ENCODE measurements at regions not wholly inside any gene's neighbourhood (a gene's known extent, or its start where the extent isn't known, plus 50 kb on each side); places are given as distances from the start of the nearest gene placed in this dataset.

DNA sequence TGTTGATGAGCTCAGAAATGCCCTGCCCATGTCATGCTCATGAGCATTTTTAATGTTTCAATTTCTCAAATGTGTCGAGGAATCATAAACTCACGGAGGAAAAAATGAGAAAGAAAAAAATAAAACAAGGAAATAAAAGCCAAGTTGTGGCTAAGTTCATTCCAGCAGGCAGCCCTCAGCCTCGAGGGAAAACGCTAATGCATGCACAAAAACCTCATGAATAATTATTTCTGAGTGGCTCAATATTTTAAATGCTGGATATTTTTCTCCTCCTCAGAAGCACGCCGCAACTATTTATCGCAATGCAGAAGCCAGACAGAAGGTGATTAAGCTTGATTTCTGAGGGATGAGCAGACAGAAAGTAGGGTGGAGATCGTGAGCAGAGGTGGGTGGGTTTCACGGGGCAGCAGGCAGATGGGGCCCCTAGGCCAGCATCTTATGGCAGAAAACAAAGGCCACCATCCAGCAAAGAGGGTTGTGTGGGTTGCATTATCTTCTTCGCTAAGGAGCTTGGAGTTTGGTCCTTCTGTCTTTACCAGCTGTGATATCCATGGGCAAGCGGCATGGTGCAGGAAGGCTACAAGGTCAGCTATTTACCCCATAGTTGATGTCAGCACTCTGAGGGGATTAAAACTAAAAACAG is 151.5 kb upstream of the LRFN2 start:
- TF ChIP-seq, protein P1, sequence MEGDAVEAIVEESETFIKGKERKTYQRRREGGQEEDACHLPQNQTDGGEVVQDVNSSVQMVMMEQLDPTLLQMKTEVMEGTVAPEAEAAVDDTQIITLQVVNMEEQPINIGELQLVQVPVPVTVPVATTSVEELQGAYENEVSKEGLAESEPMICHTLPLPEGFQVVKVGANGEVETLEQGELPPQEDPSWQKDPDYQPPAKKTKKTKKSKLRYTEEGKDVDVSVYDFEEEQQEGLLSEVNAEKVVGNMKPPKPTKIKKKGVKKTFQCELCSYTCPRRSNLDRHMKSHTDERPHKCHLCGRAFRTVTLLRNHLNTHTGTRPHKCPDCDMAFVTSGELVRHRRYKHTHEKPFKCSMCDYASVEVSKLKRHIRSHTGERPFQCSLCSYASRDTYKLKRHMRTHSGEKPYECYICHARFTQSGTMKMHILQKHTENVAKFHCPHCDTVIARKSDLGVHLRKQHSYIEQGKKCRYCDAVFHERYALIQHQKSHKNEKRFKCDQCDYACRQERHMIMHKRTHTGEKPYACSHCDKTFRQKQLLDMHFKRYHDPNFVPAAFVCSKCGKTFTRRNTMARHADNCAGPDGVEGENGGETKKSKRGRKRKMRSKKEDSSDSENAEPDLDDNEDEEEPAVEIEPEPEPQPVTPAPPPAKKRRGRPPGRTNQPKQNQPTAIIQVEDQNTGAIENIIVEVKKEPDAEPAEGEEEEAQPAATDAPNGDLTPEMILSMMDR (conservative IDR thresholded peaks at IDR 0.05; ENCODE audit: control insufficient read depth, insufficient read depth, low read depth, low read length), result no peak
- DNase-seq (ENCODE audit: low read depth), result no peak

GRCh38 chr6:40735521-40735920 is 148.4 kb upstream of the LRFN2 start:
- H3K4me3 ChIP-seq (ENCODE audit: control insufficient read depth, low read depth, low read length), result no peak overlapping the region
- TF ChIP-seq, protein P1 (conservative IDR thresholded peaks at IDR 0.05; ENCODE audit: control insufficient read depth, insufficient read depth, low read depth, low read length), result no peak
- no peak for DNase-seq (ENCODE audit: low read depth)

More for the DNA sequence above, 151.5 kb upstream of the LRFN2 start:
- H3K4me3 ChIP-seq (ENCODE audit: control insufficient read depth, low read depth, low read length), result no peak overlapping the region

DNA sequence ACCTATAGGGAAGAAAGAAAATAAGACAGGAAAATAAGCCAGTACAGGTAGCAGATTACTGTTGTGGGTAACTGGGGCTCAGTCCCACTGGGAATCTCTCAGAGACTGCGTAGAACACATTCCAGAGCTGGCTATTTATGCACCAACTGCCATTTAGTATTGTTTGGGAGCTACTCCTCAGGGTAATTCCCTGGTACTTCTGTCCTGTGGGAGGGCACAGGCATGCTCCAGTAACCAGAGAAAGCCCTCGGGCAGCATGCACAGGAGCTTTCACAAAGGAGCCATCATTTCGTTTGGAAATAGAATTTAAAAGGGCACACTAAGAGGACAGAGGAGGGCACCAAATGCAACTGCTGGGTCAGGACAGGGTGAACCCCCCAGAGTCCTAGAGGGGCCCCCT is 148.0 kb upstream of the LRFN2 start:
- TF ChIP-seq, protein P1 (conservative IDR thresholded peaks at IDR 0.05; ENCODE audit: control insufficient read depth, insufficient read depth, low read depth, low read length), result no peak
- no peak for DNase-seq (ENCODE audit: low read depth)
- H3K4me3 ChIP-seq (ENCODE audit: control insufficient read depth, low read depth, low read length), result no peak overlapping the region

- no peak overlapping the region for H3K4me3 ChIP-seq (ENCODE audit: control insufficient read depth, low read depth, low read length)
- no peak for DNase-seq (ENCODE audit: low read depth)
- TF ChIP-seq, protein P1 (conservative IDR thresholded peaks at IDR 0.05; ENCODE audit: control insufficient read depth, insufficient read depth, low read depth, low read length), result no peak
These were observed 147.4 kb upstream of the LRFN2 start for GRCh38 chr6:40734607-40735006.

DNA sequence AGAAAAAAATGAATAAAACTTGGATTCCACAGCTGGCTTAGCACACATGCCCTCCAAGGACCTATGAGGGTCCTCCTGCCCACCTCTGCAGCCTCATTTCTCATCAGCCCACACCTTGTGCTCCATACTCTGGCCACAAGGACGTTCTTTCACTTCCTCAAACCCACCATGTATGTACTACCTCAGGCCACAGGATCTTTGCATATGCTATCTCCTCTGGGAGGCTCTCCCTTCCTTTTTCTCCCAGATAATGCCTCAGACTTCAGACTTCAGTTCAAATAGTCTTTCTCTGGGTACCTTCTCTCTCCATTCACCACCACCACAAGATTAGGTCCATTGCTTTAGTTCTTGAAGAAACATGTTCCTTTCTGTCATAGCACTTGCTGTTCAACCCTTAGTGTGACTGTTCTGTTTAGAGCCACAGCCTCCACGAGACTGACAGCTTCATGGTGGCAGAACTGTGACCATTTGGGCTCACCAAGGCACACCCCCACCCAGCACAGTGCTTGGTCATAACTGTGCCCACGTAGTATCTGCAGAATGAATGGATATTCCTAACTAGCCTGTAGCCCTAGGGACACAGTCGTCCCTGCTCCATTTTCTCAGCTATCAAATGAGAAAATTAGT is 146.7 kb upstream of the LRFN2 start:
- TF ChIP-seq, protein P1 (conservative IDR thresholded peaks at IDR 0.05; ENCODE audit: control insufficient read depth, insufficient read depth, low read depth, low read length), result no peak
- no peak for DNase-seq (ENCODE audit: low read depth)
- H3K4me3 ChIP-seq (ENCODE audit: control insufficient read depth, low read depth, low read length), result no peak overlapping the region

DNA sequence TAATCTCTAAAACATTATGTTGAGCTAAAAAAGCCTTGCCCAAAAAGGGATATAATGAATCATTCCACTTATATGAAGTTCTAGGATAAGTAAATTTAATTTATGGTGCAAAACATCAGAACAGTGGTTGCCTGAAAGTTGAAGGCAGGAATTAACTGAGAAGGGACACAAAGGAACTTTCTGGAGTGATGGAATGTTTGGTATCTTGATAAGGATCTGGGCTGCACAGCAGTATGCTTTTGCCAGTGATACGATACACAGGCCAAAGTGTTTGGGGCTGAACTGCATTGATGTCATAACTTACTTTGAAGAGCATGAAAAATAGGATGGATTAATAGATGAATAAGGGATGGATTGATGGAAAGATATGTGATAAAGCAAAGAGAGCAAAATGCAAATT is 146.1 kb upstream of the LRFN2 start:
- DNase-seq (ENCODE audit: low read depth), result no peak
- H3K4me3 ChIP-seq (ENCODE audit: control insufficient read depth, low read depth, low read length), result no peak overlapping the region
- TF ChIP-seq, protein P1 (conservative IDR thresholded peaks at IDR 0.05; ENCODE audit: control insufficient read depth, insufficient read depth, low read depth, low read length), result no peak

Measured in fibroblast of mammary gland (primary cell).